Heart left ventricle (tissue), 13 donors: ENCODE measurements at regions not wholly inside any gene's neighbourhood (a gene's known extent, or its start where the extent isn't known, plus 50 kb on each side); places are given as distances from the start of the nearest gene placed in this dataset.

Experiments
- CTCF ChIP-seq, 12 donors: fragments of 200-600 bp; sonication (generic) in 4 of 12; IDR thresholded peaks; one replicate each; pipeline versions ENCODE4 v1.5.0 to v1.8.0; 2018 to 2022; ENCODE audit warnings: antibody characterized with exemption in 12 of 12, mild to moderate bottlenecking in 5 of 12
- POLR2A ChIP-seq, 2 donors: fragments of 450-650 bp; IDR thresholded peaks; one replicate each; pipeline ENCODE4 v1.6.1; 2017; ENCODE audit warnings: antibody characterized with exemption in 2 of 2, mild to moderate bottlenecking in 2 of 2, moderate library complexity in 2 of 2
- donor health status: ischemic (EF 13 %, LVEDD 7.1; RV severe dilation, severe dysfunction).
- donor health status: DM: no; HTN: yes; CAD: no.
- donor health status: DM: no; HTN: no; CAD: no.
- donor health status: ischemic (EF 25% LVEDD 6.9; RV normal size, moderate dysfunction).
- donor health status: ischemic (EF 25% LVEDD 5.7; RV mildly dilated, moderate dysfunction).
- donor health status: ischemic (EF 35%, LVEDD 5.7; RV mildly dilated, moderate dysfunction).
- donor health status: nonischemic (EF 11% LVEDD 7.7; RV severe dilation, severe dysfunction).
- donor health status: DM: yes; HTN: yes; CAD: no.
- donor health status: PGD.
- donor health status: ischemic (EF 29% LVEDD 5.4; RV normal size, mild dysfunction).
- donor health status: nonischemic (EF 23%, LVEDD 6.1; RV moderate dilation, normal function).

- TF ChIP-seq CTCF (IDR thresholded peaks at IDR 0.05) (no peak), POLR2A (IDR thresholded peaks at IDR 0.05) (no peak)
Observed at GRCh38 chrX:22533898-22534297, 261.2 kb downstream of the CBLL2 start.
